ENCODE measurements at regions not wholly inside any gene's neighbourhood (a gene's known extent, or its start where the extent isn't known, plus 50 kb on each side); places are given as distances from the start of the nearest gene placed in this dataset.

DNA sequence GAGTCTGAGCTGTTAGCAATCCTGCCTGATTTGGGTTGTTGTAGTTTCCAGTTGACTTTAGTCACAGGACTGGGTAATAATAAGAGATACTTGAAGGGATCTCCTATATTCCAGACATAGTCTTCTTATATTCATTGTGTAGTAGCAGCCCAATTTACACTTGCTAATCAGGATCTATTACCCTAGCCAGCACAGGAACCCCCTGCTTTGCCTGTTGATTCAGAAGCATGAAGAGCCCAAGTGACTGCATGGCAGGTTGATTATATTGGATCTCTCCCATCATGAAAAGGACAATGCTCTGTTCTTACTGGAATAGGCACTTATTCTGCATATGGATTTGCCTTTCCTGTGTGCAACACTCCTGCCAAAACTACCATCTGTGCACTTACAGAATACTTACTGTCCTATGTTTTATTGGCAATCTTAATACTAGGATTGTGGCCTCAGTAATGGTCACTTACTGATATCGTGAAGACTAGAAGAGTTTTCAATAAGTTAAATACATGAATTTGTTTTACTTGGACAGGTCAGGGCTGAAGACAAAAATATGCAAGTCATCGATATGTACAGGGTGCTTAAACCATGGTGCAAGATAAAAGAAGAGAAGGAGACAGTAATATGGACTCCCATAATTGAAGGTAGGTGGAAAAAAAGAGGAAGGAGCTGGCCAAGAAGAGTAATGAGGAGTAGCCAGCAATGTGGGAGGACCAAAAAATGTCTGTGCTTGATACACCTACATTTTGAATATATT lies 304.1 kb downstream of the MCTP2 start:
- no peaks in the 10 kb centered on the region for H3K4me1 ChIP-seq
- intact Hi-C loops (cut with micrococcal nuclease), result no loop called here
- no peak overlapping the region for H3K4me3 ChIP-seq
- H3K9me3 ChIP-seq (replicated peaks), result no peaks in the 10 kb centered on the region
- no peak for DNase-seq
- no peak for TF ChIP-seq CTCF (IDR thresholded peaks at IDR 0.05; ENCODE audit: borderline replicate concordance)
- no peak overlapping the region for H3K27ac ChIP-seq (replicated peaks)
- no peaks in the 10 kb centered on the region for H3K27me3 ChIP-seq (ENCODE audit: low read depth)
- no peaks in the 10 kb centered on the region for H3K36me3 ChIP-seq

DNA sequence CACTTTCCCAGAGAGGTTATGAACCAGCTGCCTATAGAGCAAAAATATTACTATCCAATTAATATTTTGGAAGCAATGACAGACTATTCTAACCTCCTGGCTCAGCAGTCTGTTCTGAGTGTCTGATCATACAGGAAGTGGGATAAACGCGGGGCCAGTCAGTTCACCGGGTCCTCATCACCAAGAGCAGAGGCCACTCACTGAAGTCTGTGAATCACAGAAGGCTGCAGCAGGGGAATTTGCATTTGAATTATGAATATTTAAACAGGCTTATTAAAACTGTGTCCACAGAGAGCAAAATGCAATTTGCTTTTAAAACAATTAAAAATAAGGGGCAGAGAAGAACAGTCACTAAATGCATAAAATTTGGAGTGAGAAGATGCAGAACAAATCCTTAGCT lies 305.2 kb downstream of the MCTP2 start:
- H3K36me3 ChIP-seq, result no peaks in the 10 kb centered on the region
- intact Hi-C loops (cut with micrococcal nuclease), result no loop called here
- H3K4me3 ChIP-seq, result no peak overlapping the region
- H3K9me3 ChIP-seq (replicated peaks), result no peaks in the 10 kb centered on the region
- no peak for TF ChIP-seq CTCF (IDR thresholded peaks at IDR 0.05; ENCODE audit: borderline replicate concordance)
- no peak overlapping the region for H3K27ac ChIP-seq (replicated peaks)
- H3K27me3 ChIP-seq (ENCODE audit: low read depth), result no peaks in the 10 kb centered on the region
- no peaks in the 10 kb centered on the region for H3K4me1 ChIP-seq
- DNase-seq, result no peak

DNA sequence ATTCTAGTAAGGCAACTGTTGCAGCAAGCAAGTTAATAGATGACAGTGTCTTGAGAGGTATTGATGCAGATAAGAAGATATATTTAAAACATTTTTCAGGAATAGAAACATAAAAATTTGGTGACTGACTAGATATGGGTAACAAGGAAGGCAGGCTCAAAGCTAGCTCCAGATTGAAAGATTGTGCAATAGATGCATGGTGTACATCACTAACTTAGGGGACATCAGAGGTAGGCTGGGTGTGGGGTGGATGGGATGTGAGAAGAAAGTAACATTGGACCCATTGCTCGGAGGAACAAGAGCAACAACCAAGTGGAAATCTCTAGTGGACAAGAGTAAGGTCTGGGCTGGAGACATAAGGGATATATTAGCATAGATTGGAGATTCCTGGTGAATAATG lies 306.9 kb downstream of the MCTP2 start:
- Histone ChIP-seq H3K4me3 (no peak overlapping the region), H3K4me1 (no peaks in the 10 kb centered on the region), H3K9me3 (replicated peaks) (no peaks in the 10 kb centered on the region), H3K27ac (replicated peaks) (no peak overlapping the region), H3K36me3 (no peaks in the 10 kb centered on the region), H3K27me3 (ENCODE audit: low read depth) (no peaks in the 10 kb centered on the region)
- no peak for TF ChIP-seq CTCF (IDR thresholded peaks at IDR 0.05; ENCODE audit: borderline replicate concordance)
- no peak for DNase-seq
- intact Hi-C loops (cut with micrococcal nuclease), result no loop called here

GRCh38 chr15:94542391-94542790 lies 311.0 kb downstream of the MCTP2 start:
- no peak for DNase-seq
- Histone ChIP-seq H3K27me3 (ENCODE audit: low read depth) (no peaks in the 10 kb centered on the region), H3K4me1 (no peaks in the 10 kb centered on the region), H3K27ac (replicated peaks) (no peak overlapping the region), H3K9me3 (replicated peaks) (no peaks in the 10 kb centered on the region), H3K4me3 (no peak overlapping the region), H3K36me3 (no peaks in the 10 kb centered on the region)
- intact Hi-C loops (cut with micrococcal nuclease), result no loop called here
- no peak for TF ChIP-seq CTCF (IDR thresholded peaks at IDR 0.05; ENCODE audit: borderline replicate concordance)

DNA sequence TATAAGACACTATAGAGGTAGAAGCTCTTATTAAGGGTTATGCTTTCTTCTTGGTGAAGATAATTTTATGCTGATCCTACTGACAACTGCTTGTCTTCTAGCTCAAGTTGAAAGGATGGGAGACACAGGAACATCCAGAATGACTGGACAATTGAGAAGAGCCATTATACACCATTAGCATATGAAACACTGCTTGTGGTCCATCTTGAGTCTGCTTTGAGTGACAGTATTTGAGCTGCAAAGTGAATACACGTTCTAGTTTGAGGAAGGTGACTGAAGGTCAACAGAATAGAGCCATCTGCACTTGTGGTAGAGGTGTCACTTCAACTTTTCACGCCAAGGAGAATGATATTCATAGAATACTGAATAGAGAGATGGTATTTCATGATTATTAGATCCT lies 315.4 kb downstream of the MCTP2 start:
- Histone ChIP-seq H3K27ac (replicated peaks) (no peak overlapping the region), H3K27me3 (ENCODE audit: low read depth) (no peaks in the 10 kb centered on the region), H3K36me3 (no peaks in the 10 kb centered on the region), H3K4me3 (no peak overlapping the region), H3K9me3 (replicated peaks) (no peaks in the 10 kb centered on the region), H3K4me1 (no peaks in the 10 kb centered on the region)
- intact Hi-C loops (cut with micrococcal nuclease), result no loop called here
- TF ChIP-seq CTCF (IDR thresholded peaks at IDR 0.05; ENCODE audit: borderline replicate concordance), result no peak
- DNase-seq, result no peak

Data from left ventricle myocardium inferior (tissue), 1 donor.